ENCODE measurements at regions not wholly inside any gene's neighbourhood (a gene's known extent, or its start where the extent isn't known, plus 50 kb on each side); places are given as distances from the start of the nearest gene placed in this dataset.

DNA sequence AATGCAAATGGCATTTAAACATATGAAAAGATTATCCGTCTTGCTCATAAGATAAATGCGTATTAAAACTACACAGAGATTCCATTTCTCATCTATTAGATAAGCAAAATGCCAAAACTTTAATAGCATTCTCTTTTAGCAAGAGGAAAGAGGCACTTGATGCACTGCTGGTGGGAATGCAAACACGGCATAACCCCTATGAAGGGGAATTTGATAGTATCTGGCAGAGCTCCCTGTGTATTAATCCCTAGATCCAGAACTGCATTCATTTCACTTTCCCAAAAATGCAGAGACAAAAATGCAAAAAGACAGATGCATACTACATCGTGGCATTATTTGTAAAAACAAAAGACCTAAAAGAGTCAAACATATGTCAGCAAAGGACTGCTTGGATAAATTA lies 193.6 kb upstream of the STARD13 start:
- TF ChIP-seq, protein P1, sequence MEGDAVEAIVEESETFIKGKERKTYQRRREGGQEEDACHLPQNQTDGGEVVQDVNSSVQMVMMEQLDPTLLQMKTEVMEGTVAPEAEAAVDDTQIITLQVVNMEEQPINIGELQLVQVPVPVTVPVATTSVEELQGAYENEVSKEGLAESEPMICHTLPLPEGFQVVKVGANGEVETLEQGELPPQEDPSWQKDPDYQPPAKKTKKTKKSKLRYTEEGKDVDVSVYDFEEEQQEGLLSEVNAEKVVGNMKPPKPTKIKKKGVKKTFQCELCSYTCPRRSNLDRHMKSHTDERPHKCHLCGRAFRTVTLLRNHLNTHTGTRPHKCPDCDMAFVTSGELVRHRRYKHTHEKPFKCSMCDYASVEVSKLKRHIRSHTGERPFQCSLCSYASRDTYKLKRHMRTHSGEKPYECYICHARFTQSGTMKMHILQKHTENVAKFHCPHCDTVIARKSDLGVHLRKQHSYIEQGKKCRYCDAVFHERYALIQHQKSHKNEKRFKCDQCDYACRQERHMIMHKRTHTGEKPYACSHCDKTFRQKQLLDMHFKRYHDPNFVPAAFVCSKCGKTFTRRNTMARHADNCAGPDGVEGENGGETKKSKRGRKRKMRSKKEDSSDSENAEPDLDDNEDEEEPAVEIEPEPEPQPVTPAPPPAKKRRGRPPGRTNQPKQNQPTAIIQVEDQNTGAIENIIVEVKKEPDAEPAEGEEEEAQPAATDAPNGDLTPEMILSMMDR (IDR thresholded peaks at IDR 0.05): no peak
- no peak for TF ChIP-seq EZH2 (IDR thresholded peaks at IDR 0.05; ENCODE audit: borderline replicate concordance, insufficient read depth, low read depth, low read length, poor library complexity, severe bottlenecking)

Data from B cell (primary cell).